Transverse colon (tissue), 4 donors: ENCODE measurements at regions not wholly inside any gene's neighbourhood (a gene's known extent, or its start where the extent isn't known, plus 50 kb on each side); places are given as distances from the start of the nearest gene placed in this dataset.

Source experiments
- CTCF ChIP-seq, 5 experiments: fragments of 200-600 bp in 3 of 5; fragments of 450-650 bp in 2 of 5; sonication (generic) in 3 of 5; IDR thresholded peaks; 1 replicate in 2 of 5; 2 replicates in 3 of 5; pipeline ENCODE4 v1.5.1; 2016 to 2017; ENCODE audit warnings: antibody characterized with exemption in 5 of 5, inconsistent platforms in 3 of 5, mild to moderate bottlenecking in 2 of 5, moderate library complexity in 1 of 5
- EP300 ChIP-seq: sonication (generic); formaldehyde crosslinking; IDR thresholded peaks from one replicate; pipeline ENCODE4 v1.6.1; 2017; ENCODE audit warnings: antibody characterized with exemption, low read depth
- POLR2AphosphoS5 ChIP-seq, 3 donors: sonication (generic); formaldehyde crosslinking; IDR thresholded peaks; one replicate each; pipeline ENCODE4 v1.6.1; 2016; ENCODE audit warnings: antibody characterized with exemption in 3 of 3

- no peak for TF ChIP-seq EP300
- no peak for TF ChIP-seq POLR2AphosphoS5 (IDR thresholded peaks at IDR 0.05)
- TF ChIP-seq CTCF (IDR thresholded peaks at IDR 0.05), result no peak
Observed at GRCh38 chr2:236498369-236498768, 71.3 kb upstream of the ACKR3 start.
